GM23338 (cell line): ENCODE measurements at regions not wholly inside any gene's neighbourhood (a gene's known extent, or its start where the extent isn't known, plus 50 kb on each side); places are given as distances from the start of the nearest gene placed in this dataset.

Source experiments
- ATAC-seq: fragments of 200-7000 bp; cut with Tn5 transposase; 3 replicates; pipeline ENCODE4 v1.9.1; 2020
- DNase-seq: peaks from one replicate; pipeline ENCODE4 v3.0.0-alpha.2; 2015; ENCODE audit warnings: low spot score
- H2AFZ ChIP-seq: fragments of 200-600 bp; sonication (generic); 2 replicates; pipeline ENCODE4 v1.8.0; 2016; ENCODE audit warnings: antibody characterized with exemption, mild to moderate bottlenecking, moderate library complexity
- H3F3A ChIP-seq: fragments of 200-600 bp; sonication (generic); replicated peaks from 2 replicates; pipeline ENCODE4 v1.8.0; 2017; ENCODE audit warnings: antibody characterized with exemption, mixed run types, low read depth
- H3K27ac ChIP-seq: fragments of 200-600 bp; sonication (generic); 2 replicates; pipeline ENCODE4 v1.6.1; 2016; ENCODE audit warnings: low read depth
- H3K27me3 ChIP-seq: fragments of 200-600 bp; sonication (generic); 2 replicates; pipeline ENCODE4 v1.8.0; 2016; ENCODE audit warnings: mild to moderate bottlenecking, mixed run types, moderate library complexity; ENCODE audit not compliant: insufficient read depth
- H3K36me3 ChIP-seq: fragments of 200-600 bp; sonication (generic); 2 replicates; pipeline ENCODE4 v1.8.0; 2016; ENCODE audit warnings: mild to moderate bottlenecking; ENCODE audit not compliant: insufficient read depth
- H3K4me1 ChIP-seq: fragments of 200-600 bp; sonication (generic); 2 replicates; pipeline ENCODE4 v1.8.0; 2016; ENCODE audit warnings: mild to moderate bottlenecking, moderate library complexity; ENCODE audit not compliant: insufficient read depth
- H3K4me2 ChIP-seq: fragments of 200-600 bp; sonication (generic); 2 replicates; pipeline ENCODE4 v1.7.1; 2017; ENCODE audit warnings: mixed run types
- H3K4me3 ChIP-seq: fragments of 200-600 bp; sonication (generic); 2 replicates; pipeline ENCODE4 v1.6.1; 2016; ENCODE audit warnings: mixed run types
- H3K79me2 ChIP-seq: fragments of 200-600 bp; sonication (generic); replicated peaks from 2 replicates; pipeline ENCODE4 v1.8.0; 2017; ENCODE audit warnings: mild to moderate bottlenecking; ENCODE audit not compliant: insufficient read depth
- H3K9me2 ChIP-seq: fragments of 200-600 bp; sonication (generic); 2 replicates; pipeline ENCODE4 v1.8.0; 2017; ENCODE audit not compliant: insufficient read depth
- H4K20me1 ChIP-seq: fragments of 200-600 bp; sonication (generic); replicated peaks from 2 replicates; pipeline ENCODE4 v1.8.0; 2017; ENCODE audit warnings: mild to moderate bottlenecking; ENCODE audit not compliant: insufficient read depth
- H3K27ac Mint-ChIP-seq: 2 replicates; pipeline ENCODE4 v1.8.0; 2020; ENCODE audit warnings: inconsistent platforms, mild to moderate bottlenecking, moderate library complexity, mixed read lengths
- H3K27me3 Mint-ChIP-seq: 3 replicates; pipeline ENCODE4 v1.8.0; 2022; ENCODE audit warnings: low read depth, mild to moderate bottlenecking, moderate library complexity, mixed read lengths, inconsistent platforms; ENCODE audit not compliant: insufficient read depth, poor library complexity
- H3K36me3 Mint-ChIP-seq: 3 replicates; pipeline ENCODE4 v1.8.0; 2021; ENCODE audit warnings: low read depth, mild to moderate bottlenecking, inconsistent platforms, moderate library complexity, mixed read lengths
- H3K4me1 Mint-ChIP-seq: 3 replicates; pipeline ENCODE4 v1.8.0; 2020; ENCODE audit warnings: mild to moderate bottlenecking, inconsistent platforms, mixed read lengths
- H3K4me3 Mint-ChIP-seq: 3 replicates; pipeline ENCODE4 v1.8.0; 2021; ENCODE audit warnings: moderate library complexity, mild to moderate bottlenecking, inconsistent platforms, mixed read lengths
- H3K9me3 Mint-ChIP-seq: 3 replicates; pipeline ENCODE4 v1.8.0; 2020; ENCODE audit warnings: moderate library complexity, mild to moderate bottlenecking, inconsistent platforms, mixed read lengths
- CREB1 ChIP-seq: fragments of 250-450 bp; sonication (Bioruptor Pico); IDR thresholded peaks from 2 replicates; pipeline ENCODE4 v1.5.0; 2020; ENCODE audit warnings: low read depth, mild to moderate bottlenecking, moderate library complexity
- EZH2 ChIP-seq: fragments of 200-600 bp; sonication (generic); IDR thresholded peaks from one replicate; pipeline ENCODE4 v1.8.0; 2017; ENCODE audit warnings: antibody characterized with exemption, mild to moderate bottlenecking, low read depth; ENCODE audit not compliant: unreplicated experiment
- EZH2phosphoT487 ChIP-seq: fragments of 200-600 bp; sonication (generic); IDR thresholded peaks from one replicate; pipeline ENCODE4 v1.8.1; 2018; ENCODE audit warnings: antibody characterized with exemption; ENCODE audit not compliant: unreplicated experiment
- JUNB ChIP-seq: IDR thresholded peaks from one replicate; pipeline ENCODE4 v1.6.1; 2016; ENCODE audit warnings: antibody characterized with exemption; ENCODE audit not compliant: unreplicated experiment
- NANOG ChIP-seq: IDR thresholded peaks from 2 replicates; pipeline ENCODE4 v1.6.1; 2016; ENCODE audit warnings: antibody characterized with exemption, borderline replicate concordance
- STAT1 ChIP-seq: IDR thresholded peaks from one replicate; pipeline ENCODE4 v1.6.1; 2016; ENCODE audit warnings: antibody characterized with exemption; ENCODE audit not compliant: unreplicated experiment
- ZNF114 ChIP-seq: fragments of 250-450 bp; sonication (Bioruptor Pico); IDR thresholded peaks from 2 replicates; pipeline ENCODE4 v1.5.0; 2020; ENCODE audit warnings: mild to moderate bottlenecking, moderate library complexity
- ZNF331 ChIP-seq: fragments of 250-450 bp; sonication (Bioruptor Pico); IDR thresholded peaks from 2 replicates; pipeline ENCODE4 v1.5.0; 2020; ENCODE audit warnings: low read depth, mild to moderate bottlenecking, moderate library complexity
- TF ChIP-seq, protein P1 (sequence below), 2 experiments: fragments of 200-600 bp in 1 of 2; sonication (generic) in 1 of 2; conservative IDR thresholded peaks; 2 replicates each; pipeline versions ENCODE4 v1.5.1 to v1.6.1; 2016 to 2017; ENCODE audit warnings: antibody characterized with exemption in 2 of 2, low read depth in 2 of 2, mild to moderate bottlenecking in 2 of 2, moderate library complexity in 1 of 2
- TF ChIP-seq, protein P2 (sequence below): fragments of 250-450 bp; sonication (Bioruptor Pico); IDR thresholded peaks from 2 replicates; pipeline ENCODE4 v1.5.0; 2020; ENCODE audit warnings: mild to moderate bottlenecking, moderate library complexity
- TF ChIP-seq, protein P3 (sequence below): IDR thresholded peaks from one replicate; pipeline ENCODE4 v1.6.1; 2018; ENCODE audit warnings: antibody characterized with exemption; ENCODE audit not compliant: unreplicated experiment
- TF ChIP-seq, protein P4 (sequence below): IDR thresholded peaks from 2 replicates; pipeline ENCODE4 v1.6.1; 2016; ENCODE audit warnings: antibody characterized with exemption

DNA sequence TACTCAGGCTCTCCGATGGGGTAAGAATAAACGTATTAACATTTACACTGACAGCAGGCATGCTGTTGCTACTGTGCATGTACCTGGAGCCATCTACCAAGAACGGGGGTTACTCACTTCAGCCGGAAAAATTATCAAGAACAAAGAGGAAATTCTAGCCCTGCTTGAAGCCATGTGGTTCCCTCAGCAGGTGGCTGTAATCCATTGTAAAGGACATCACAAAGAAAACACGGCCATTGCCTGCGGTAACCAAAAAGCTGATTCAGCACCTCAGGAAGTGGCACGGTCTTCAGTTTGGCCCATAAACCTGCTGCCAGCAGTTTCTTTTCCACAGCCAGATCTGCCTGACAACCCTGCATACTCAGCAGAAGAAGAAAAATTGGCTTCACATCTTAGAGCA is 925.5 kb upstream of the AMELY start (continued):
- TF ChIP-seq, protein P1, sequence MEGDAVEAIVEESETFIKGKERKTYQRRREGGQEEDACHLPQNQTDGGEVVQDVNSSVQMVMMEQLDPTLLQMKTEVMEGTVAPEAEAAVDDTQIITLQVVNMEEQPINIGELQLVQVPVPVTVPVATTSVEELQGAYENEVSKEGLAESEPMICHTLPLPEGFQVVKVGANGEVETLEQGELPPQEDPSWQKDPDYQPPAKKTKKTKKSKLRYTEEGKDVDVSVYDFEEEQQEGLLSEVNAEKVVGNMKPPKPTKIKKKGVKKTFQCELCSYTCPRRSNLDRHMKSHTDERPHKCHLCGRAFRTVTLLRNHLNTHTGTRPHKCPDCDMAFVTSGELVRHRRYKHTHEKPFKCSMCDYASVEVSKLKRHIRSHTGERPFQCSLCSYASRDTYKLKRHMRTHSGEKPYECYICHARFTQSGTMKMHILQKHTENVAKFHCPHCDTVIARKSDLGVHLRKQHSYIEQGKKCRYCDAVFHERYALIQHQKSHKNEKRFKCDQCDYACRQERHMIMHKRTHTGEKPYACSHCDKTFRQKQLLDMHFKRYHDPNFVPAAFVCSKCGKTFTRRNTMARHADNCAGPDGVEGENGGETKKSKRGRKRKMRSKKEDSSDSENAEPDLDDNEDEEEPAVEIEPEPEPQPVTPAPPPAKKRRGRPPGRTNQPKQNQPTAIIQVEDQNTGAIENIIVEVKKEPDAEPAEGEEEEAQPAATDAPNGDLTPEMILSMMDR (conservative IDR thresholded peaks at IDR 0.05; ENCODE audit: low read depth in 2 of 2) = no peak
- TF ChIP-seq JUNB = no peak
- TF ChIP-seq, protein P2, sequence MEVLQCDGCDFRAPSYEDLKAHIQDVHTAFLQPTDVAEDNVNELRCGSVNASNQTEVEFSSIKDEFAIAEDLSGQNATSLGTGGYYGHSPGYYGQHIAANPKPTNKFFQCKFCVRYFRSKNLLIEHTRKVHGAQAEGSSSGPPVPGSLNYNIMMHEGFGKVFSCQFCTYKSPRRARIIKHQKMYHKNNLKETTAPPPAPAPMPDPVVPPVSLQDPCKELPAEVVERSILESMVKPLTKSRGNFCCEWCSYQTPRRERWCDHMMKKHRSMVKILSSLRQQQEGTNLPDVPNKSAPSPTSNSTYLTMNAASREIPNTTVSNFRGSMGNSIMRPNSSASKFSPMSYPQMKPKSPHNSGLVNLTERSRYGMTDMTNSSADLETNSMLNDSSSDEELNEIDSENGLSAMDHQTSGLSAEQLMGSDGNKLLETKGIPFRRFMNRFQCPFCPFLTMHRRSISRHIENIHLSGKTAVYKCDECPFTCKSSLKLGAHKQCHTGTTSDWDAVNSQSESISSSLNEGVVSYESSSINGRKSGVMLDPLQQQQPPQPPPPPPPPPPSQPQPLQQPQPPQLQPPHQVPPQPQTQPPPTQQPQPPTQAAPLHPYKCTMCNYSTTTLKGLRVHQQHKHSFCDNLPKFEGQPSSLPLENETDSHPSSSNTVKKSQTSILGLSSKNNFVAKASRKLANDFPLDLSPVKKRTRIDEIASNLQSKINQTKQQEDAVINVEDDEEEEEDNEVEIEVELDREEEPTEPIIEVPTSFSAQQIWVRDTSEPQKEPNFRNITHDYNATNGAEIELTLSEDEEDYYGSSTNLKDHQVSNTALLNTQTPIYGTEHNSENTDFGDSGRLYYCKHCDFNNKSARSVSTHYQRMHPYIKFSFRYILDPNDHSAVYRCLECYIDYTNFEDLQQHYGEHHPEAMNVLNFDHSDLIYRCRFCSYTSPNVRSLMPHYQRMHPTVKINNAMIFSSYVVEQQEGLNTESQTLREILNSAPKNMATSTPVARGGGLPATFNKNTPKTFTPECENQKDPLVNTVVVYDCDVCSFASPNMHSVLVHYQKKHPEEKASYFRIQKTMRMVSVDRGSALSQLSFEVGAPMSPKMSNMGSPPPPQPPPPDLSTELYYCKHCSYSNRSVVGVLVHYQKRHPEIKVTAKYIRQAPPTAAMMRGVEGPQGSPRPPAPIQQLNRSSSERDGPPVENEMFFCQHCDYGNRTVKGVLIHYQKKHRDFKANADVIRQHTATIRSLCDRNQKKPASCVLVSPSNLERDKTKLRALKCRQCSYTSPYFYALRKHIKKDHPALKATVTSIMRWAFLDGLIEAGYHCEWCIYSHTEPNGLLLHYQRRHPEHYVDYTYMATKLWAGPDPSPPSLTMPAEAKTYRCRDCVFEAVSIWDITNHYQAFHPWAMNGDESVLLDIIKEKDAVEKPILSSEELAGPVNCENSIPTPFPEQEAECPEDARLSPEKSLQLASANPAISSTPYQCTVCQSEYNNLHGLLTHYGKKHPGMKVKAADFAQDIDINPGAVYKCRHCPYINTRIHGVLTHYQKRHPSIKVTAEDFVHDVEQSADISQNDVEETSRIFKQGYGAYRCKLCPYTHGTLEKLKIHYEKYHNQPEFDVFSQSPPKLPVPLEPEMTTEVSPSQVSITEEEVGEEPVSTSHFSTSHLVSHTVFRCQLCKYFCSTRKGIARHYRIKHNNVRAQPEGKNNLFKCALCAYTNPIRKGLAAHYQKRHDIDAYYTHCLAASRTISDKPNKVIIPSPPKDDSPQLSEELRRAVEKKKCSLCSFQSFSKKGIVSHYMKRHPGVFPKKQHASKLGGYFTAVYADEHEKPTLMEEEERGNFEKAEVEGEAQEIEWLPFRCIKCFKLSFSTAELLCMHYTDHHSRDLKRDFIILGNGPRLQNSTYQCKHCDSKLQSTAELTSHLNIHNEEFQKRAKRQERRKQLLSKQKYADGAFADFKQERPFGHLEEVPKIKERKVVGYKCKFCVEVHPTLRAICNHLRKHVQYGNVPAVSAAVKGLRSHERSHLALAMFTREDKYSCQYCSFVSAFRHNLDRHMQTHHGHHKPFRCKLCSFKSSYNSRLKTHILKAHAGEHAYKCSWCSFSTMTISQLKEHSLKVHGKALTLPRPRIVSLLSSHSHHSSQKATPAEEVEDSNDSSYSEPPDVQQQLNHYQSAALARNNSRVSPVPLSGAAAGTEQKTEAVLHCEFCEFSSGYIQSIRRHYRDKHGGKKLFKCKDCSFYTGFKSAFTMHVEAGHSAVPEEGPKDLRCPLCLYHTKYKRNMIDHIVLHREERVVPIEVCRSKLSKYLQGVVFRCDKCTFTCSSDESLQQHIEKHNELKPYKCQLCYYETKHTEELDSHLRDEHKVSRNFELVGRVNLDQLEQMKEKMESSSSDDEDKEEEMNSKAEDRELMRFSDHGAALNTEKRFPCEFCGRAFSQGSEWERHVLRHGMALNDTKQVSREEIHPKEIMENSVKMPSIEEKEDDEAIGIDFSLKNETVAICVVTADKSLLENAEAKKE (CRISPR knock-in tag) = no peak
- no peak for TF ChIP-seq EZH2phosphoT487
- TF ChIP-seq NANOG = no peak

DNA sequence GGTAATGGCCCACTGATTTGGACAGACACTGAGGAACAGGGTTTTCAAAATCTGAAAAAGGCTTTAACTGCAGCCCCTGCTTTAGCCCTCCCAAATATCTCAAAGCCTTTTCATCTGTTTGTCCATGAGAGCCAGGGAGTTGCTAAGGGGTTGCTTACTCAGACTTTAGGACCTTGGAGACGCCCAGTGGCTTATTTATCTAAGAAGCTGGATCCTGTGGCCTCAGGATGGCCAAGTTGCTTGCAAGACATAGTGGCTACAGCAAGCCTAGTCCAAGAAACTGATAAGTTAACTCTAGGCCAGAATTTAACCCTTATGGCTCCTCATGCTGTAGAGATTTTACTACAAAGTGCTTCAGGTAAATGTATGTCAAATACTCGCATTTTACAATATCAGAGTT is 924.8 kb upstream of the AMELY start:
- Histone ChIP-seq H3K36me3 (no peaks in the 10 kb centered on the region), H3F3A (no peaks in the 10 kb centered on the region), H3K9me2 (no peaks in the 10 kb centered on the region), H2AFZ (no peak overlapping the region), H3K79me2 (no peaks in the 10 kb centered on the region), H3K4me1 (no peaks in the 10 kb centered on the region; the same call in 1 of the 2 replicates), H3K4me2 (peak overlapping the region; percentile 46), H3K27ac (no peak overlapping the region), H3K4me3 (no peak overlapping the region), H4K20me1 (no peaks in the 10 kb centered on the region), H3K27me3 (peaks cover 100% of the 10 kb centered on the region)
- peaks cover 46% of the 10 kb centered on the region for H3K4me1 Mint-ChIP-seq
- DNase-seq = peak; percentile 14
- peak overlapping the region; percentile 57 for H3K4me3 Mint-ChIP-seq
- peaks cover 93% of the 10 kb centered on the region for H3K27me3 Mint-ChIP-seq
- no peaks in the 10 kb centered on the region; the same call in 2 of the 3 replicates for H3K36me3 Mint-ChIP-seq
- H3K27ac Mint-ChIP-seq = no peak overlapping the region
- no peaks in the 10 kb centered on the region for H3K9me3 Mint-ChIP-seq
- peak; percentile 25 for ATAC-seq
- TF ChIP-seq CREB1 (CRISPR knock-in tag) (no peak), ZNF331 (CRISPR knock-in tag) (no peak), JUNB (no peak), EZH2phosphoT487 (no peak), ZNF114 (CRISPR knock-in tag) (no peak), STAT1 (no peak), EZH2 (no peak)
- TF ChIP-seq, protein P3, sequence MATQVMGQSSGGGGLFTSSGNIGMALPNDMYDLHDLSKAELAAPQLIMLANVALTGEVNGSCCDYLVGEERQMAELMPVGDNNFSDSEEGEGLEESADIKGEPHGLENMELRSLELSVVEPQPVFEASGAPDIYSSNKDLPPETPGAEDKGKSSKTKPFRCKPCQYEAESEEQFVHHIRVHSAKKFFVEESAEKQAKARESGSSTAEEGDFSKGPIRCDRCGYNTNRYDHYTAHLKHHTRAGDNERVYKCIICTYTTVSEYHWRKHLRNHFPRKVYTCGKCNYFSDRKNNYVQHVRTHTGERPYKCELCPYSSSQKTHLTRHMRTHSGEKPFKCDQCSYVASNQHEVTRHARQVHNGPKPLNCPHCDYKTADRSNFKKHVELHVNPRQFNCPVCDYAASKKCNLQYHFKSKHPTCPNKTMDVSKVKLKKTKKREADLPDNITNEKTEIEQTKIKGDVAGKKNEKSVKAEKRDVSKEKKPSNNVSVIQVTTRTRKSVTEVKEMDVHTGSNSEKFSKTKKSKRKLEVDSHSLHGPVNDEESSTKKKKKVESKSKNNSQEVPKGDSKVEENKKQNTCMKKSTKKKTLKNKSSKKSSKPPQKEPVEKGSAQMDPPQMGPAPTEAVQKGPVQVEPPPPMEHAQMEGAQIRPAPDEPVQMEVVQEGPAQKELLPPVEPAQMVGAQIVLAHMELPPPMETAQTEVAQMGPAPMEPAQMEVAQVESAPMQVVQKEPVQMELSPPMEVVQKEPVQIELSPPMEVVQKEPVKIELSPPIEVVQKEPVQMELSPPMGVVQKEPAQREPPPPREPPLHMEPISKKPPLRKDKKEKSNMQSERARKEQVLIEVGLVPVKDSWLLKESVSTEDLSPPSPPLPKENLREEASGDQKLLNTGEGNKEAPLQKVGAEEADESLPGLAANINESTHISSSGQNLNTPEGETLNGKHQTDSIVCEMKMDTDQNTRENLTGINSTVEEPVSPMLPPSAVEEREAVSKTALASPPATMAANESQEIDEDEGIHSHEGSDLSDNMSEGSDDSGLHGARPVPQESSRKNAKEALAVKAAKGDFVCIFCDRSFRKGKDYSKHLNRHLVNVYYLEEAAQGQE = no peak
- TF ChIP-seq, protein P4, sequence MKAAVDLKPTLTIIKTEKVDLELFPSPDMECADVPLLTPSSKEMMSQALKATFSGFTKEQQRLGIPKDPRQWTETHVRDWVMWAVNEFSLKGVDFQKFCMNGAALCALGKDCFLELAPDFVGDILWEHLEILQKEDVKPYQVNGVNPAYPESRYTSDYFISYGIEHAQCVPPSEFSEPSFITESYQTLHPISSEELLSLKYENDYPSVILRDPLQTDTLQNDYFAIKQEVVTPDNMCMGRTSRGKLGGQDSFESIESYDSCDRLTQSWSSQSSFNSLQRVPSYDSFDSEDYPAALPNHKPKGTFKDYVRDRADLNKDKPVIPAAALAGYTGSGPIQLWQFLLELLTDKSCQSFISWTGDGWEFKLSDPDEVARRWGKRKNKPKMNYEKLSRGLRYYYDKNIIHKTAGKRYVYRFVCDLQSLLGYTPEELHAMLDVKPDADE = no peak
